GM23248 (cell line): ENCODE measurements at regions not wholly inside any gene's neighbourhood (a gene's known extent, or its start where the extent isn't known, plus 50 kb on each side); places are given as distances from the start of the nearest gene placed in this dataset.

Source experiments
- EZH2 ChIP-seq: fragments of 200-600 bp; sonication (generic); IDR thresholded peaks from 2 replicates; pipeline ENCODE4 v1.6.1; 2018; ENCODE audit warnings: antibody characterized with exemption, mild to moderate bottlenecking; ENCODE audit not compliant: insufficient read depth, poor library complexity, severe bottlenecking
- EZH2phosphoT487 ChIP-seq: fragments of 200-600 bp; sonication (generic); IDR thresholded peaks from 2 replicates; pipeline ENCODE4 v1.6.1; 2018; ENCODE audit warnings: antibody characterized with exemption, moderate library complexity, mild to moderate bottlenecking, low read depth; ENCODE audit not compliant: insufficient read depth

DNA sequence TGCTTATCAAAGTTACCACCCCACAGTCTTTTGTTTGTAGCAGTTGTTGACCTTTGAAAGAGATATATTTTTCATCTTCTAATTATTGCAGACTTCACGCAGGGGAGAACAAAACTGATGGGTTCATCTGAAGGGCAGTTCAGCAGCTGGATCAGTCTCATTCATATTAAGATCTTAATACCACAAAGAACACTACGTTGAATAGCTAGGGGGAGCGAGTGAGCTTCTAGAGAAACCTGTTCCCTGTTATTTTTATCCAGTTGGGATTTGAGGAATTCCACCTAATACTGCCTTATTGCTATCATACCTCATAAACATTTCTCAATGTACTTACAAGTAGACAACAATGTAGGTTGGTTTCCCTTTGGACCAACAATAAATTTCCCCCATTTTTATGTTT lies 306.1 kb upstream of the KIF2B start:
- TF ChIP-seq EZH2phosphoT487 (no peak), EZH2 (no peak)
